Parathyroid adenoma (tissue), 2 donors: ENCODE measurements at regions not wholly inside any gene's neighbourhood (a gene's known extent, or its start where the extent isn't known, plus 50 kb on each side); places are given as distances from the start of the nearest gene placed in this dataset.

Experiments
- H2AFZ ChIP-seq: fragments of 300-600 bp; sonication (generic); one replicate; pipeline ENCODE4 v1.7.0; 2017; ENCODE audit warnings: antibody characterized with exemption, mild to moderate bottlenecking
- H3K27ac ChIP-seq: fragments of 300-600 bp; sonication (generic); one replicate; pipeline ENCODE4 v1.7.0; 2017
- H3K27me3 ChIP-seq: fragments of 300-600 bp; sonication (generic); one replicate; pipeline ENCODE4 v1.7.0; 2017; ENCODE audit warnings: low read length; ENCODE audit not compliant: control insufficient read depth, insufficient read depth
- H3K36me3 ChIP-seq: fragments of 300-600 bp; sonication (generic); one replicate; pipeline ENCODE4 v1.7.0; 2017; ENCODE audit warnings: low read length; ENCODE audit not compliant: control insufficient read depth, insufficient read depth
- H3K4me1 ChIP-seq: fragments of 300-600 bp; sonication (generic); one replicate; pipeline ENCODE4 v1.7.0; 2017; ENCODE audit warnings: control low read depth
- H3K4me2 ChIP-seq: fragments of 300-600 bp; sonication (generic); one replicate; pipeline ENCODE4 v1.7.0; 2017; ENCODE audit warnings: low read length
- H3K4me3 ChIP-seq: fragments of 300-600 bp; sonication (generic); one replicate; pipeline ENCODE4 v1.7.0; 2017; ENCODE audit warnings: low read depth, low read length
- H3K79me2 ChIP-seq: fragments of 300-600 bp; sonication (generic); one replicate; pipeline ENCODE4 v1.7.0; 2017; ENCODE audit warnings: control low read depth
- H3K9ac ChIP-seq: fragments of 300-600 bp; sonication (generic); one replicate; pipeline ENCODE4 v1.7.0; 2017; ENCODE audit warnings: mild to moderate bottlenecking
- H3K9me3 ChIP-seq: fragments of 300-600 bp; sonication (generic); one replicate; pipeline ENCODE4 v1.7.0; 2017; ENCODE audit warnings: low read length; ENCODE audit not compliant: control insufficient read depth
- TF ChIP-seq, protein P1 (sequence below): fragments of 300-600 bp; sonication (generic); IDR thresholded peaks from one replicate; pipeline ENCODE4 v1.7.0; 2017; ENCODE audit warnings: antibody characterized with exemption, mild to moderate bottlenecking
- donor health status: primary hyperparathyroidism.

DNA sequence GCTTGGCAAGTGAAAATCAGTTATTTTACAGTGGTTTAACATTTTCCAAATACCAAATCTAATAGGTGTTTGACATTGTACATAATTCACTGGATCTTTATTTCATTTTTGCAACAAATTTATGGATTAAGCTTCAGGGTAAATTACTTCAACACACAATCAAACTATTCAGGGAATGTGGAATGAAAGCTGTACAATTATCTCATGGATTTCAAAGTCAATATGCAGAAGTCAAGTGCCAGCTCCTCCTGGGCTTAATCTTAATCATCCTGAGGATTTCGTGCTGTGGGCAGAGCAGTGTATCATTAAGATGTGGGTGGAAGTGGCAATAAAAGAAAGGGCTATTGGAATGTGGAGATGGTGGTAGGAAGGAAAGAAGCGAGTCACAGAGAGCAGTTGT is 548.8 kb downstream of the COL12A1 start:
- Histone ChIP-seq H3K79me2 (no peaks in the 10 kb centered on the region), H3K27me3 (no peaks in the 10 kb centered on the region), H3K27ac (no peak overlapping the region), H3K36me3 (no peaks in the 10 kb centered on the region), H3K4me1 (no peaks in the 10 kb centered on the region), H3K9me3 (no peaks in the 10 kb centered on the region), H3K4me3 (no peak overlapping the region), H2AFZ (no peak overlapping the region), H3K9ac (no peak overlapping the region), H3K4me2 (no peak overlapping the region)
- TF ChIP-seq, protein P1, sequence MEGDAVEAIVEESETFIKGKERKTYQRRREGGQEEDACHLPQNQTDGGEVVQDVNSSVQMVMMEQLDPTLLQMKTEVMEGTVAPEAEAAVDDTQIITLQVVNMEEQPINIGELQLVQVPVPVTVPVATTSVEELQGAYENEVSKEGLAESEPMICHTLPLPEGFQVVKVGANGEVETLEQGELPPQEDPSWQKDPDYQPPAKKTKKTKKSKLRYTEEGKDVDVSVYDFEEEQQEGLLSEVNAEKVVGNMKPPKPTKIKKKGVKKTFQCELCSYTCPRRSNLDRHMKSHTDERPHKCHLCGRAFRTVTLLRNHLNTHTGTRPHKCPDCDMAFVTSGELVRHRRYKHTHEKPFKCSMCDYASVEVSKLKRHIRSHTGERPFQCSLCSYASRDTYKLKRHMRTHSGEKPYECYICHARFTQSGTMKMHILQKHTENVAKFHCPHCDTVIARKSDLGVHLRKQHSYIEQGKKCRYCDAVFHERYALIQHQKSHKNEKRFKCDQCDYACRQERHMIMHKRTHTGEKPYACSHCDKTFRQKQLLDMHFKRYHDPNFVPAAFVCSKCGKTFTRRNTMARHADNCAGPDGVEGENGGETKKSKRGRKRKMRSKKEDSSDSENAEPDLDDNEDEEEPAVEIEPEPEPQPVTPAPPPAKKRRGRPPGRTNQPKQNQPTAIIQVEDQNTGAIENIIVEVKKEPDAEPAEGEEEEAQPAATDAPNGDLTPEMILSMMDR: no peak

DNA sequence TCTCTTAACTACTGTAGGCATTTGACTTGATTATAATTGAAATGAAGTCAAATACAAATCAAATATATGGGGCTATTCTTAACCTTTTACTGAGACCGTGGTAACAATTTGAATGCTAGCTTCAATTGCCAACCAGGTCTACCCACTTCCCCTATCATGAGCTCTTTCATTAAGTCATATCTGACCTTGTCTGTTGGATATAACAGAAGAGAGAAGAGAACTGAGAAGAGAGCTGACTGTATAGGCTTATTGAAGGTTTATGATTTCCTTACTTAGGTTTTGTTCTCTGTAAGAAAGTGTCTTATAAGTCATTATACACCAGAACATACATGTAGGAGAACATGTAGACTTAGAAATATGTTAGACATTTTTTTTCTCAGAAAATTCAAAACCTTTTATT is 549.4 kb downstream of the COL12A1 start:
- H3K27ac ChIP-seq: no peak overlapping the region
- no peaks in the 10 kb centered on the region for H3K27me3 ChIP-seq
- H3K4me2 ChIP-seq: no peak overlapping the region
- no peak overlapping the region for H2AFZ ChIP-seq
- no peak overlapping the region for H3K9ac ChIP-seq
- H3K79me2 ChIP-seq: no peaks in the 10 kb centered on the region
- H3K9me3 ChIP-seq: no peaks in the 10 kb centered on the region
- TF ChIP-seq, protein P1: no peak
- H3K4me1 ChIP-seq: no peaks in the 10 kb centered on the region
- H3K4me3 ChIP-seq: no peak overlapping the region
- H3K36me3 ChIP-seq: no peaks in the 10 kb centered on the region

DNA sequence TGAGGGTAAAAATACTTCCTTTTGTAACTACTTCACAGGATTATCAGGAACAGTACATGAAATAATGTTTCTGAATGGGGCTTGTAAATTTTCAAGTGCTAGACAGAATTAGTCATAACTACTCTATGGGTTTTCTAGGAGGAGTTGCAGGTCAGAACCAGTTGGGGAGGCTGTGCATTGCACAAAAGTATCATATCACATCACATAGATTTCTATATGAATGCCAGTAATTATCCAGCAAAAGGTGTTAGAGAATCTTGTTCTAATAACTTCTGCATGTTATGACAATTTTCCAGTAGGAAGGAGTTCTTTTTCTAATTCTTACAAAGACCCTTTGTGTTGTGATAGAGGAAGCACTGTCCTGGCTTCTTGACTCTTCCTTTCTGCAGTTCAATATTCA is 551.6 kb downstream of the COL12A1 start:
- H2AFZ ChIP-seq: no peak overlapping the region
- no peaks in the 10 kb centered on the region for H3K36me3 ChIP-seq
- no peak overlapping the region for H3K27ac ChIP-seq
- no peaks in the 10 kb centered on the region for H3K4me1 ChIP-seq
- no peaks in the 10 kb centered on the region for H3K79me2 ChIP-seq
- no peak overlapping the region for H3K9ac ChIP-seq
- TF ChIP-seq, protein P1: no peak
- H3K4me3 ChIP-seq: no peak overlapping the region
- H3K4me2 ChIP-seq: no peak overlapping the region
- H3K27me3 ChIP-seq: no peaks in the 10 kb centered on the region
- no peaks in the 10 kb centered on the region for H3K9me3 ChIP-seq

DNA sequence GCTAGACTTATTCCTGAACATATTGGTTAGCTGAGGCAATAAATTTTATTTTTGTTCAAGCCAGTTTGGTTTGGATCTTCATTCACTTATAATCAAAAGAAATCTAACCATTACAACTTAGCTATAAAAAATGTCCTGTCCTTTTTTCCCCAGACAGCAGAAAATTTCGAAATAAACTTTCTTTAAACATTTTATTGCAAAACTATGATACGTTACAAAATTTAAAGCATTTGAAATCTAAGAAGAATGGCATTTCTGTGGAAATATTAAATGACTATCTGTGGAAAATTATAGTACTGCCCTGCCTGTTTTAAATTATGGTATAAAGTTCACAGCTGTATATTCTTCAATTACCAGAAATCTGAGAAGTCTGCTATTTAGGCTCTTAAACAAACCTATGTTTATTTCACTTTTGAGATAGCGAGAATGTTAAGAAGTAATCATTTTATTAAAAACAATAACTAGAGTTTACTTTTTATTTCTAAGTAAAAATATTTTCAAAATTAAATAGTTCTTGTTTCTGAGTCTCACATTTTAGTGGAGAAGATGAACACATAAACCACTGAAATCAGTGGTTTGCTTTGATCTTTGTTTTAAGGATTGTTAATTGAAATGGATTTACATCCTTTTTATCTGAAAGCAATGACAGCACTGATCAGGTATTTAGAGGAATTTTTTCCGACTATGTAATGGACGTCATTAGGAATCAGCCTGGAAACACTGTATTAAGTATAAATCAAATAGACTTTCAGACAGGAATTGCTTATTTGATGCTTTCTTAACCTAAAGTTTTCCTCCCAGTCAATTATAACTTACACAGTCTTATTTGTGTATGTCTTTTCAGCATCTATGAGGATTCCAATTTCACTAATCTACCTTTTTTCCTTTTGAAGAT is 553.7 kb downstream of the COL12A1 start:
- TF ChIP-seq, protein P1: no peak
- Histone ChIP-seq H3K4me3 (no peak overlapping the region), H3K27ac (no peak overlapping the region), H3K27me3 (no peaks in the 10 kb centered on the region), H2AFZ (no peak overlapping the region), H3K4me2 (no peak overlapping the region), H3K4me1 (no peaks in the 10 kb centered on the region), H3K9me3 (no peaks in the 10 kb centered on the region), H3K9ac (no peak overlapping the region), H3K79me2 (no peaks in the 10 kb centered on the region), H3K36me3 (no peaks in the 10 kb centered on the region)

DNA sequence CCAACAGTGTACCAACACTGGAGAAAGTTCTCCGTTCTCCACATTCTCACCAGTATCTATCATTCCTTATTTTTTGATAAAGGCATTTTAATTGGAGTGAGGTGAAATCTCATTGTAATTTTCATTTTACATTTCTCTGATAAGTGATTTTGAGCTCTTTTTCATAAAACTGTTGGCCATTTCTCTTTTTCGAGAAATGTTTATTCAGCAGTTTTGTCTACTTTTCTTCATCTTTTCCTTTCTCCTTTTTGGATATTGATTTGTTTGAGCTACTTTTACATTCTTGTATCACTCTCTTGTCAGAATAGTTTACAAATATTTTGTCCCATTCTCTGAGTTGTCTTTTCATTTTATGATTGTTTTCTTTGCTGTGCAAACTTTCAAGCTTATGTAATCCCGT is 555.2 kb downstream of the COL12A1 start:
- H3K36me3 ChIP-seq: no peaks in the 10 kb centered on the region
- no peak overlapping the region for H3K27ac ChIP-seq
- TF ChIP-seq, protein P1: no peak
- H3K9ac ChIP-seq: no peak overlapping the region
- no peaks in the 10 kb centered on the region for H3K9me3 ChIP-seq
- H3K4me1 ChIP-seq: no peaks in the 10 kb centered on the region
- H2AFZ ChIP-seq: no peak overlapping the region
- no peaks in the 10 kb centered on the region for H3K27me3 ChIP-seq
- no peak overlapping the region for H3K4me3 ChIP-seq
- H3K4me2 ChIP-seq: no peak overlapping the region
- no peaks in the 10 kb centered on the region for H3K79me2 ChIP-seq
